Esophagus muscularis mucosa (tissue), 4 donors: ENCODE measurements at regions not wholly inside any gene's neighbourhood (a gene's known extent, or its start where the extent isn't known, plus 50 kb on each side); places are given as distances from the start of the nearest gene placed in this dataset.

ENCODE experiments used
- DNase-seq: peaks from one replicate; pipeline ENCODE4 v3.0.0-alpha.2; 2017; ENCODE audit errors: extremely low spot score
- H3K27ac ChIP-seq, 4 donors: fragments of 200-600 bp; sonication (generic); replicated peaks in 1 of 4; 1 replicate in 3 of 4; 2 replicates in 1 of 4; pipeline ENCODE4 v1.5.1; 2016 to 2019; ENCODE audit warnings: mild to moderate bottlenecking in 1 of 4
- H3K27me3 ChIP-seq, 4 donors: fragments of 200-600 bp; sonication (generic); one replicate each; pipeline versions ENCODE4 v1.5.1 to v1.6.0; 2016 to 2019
- H3K36me3 ChIP-seq, 4 donors: fragments of 200-600 bp; sonication (generic); one replicate each; pipeline ENCODE4 v1.5.1; 2016 to 2019
- H3K4me1 ChIP-seq, 4 donors: fragments of 200-600 bp; sonication (generic); one replicate each; pipeline ENCODE4 v1.5.1; 2016 to 2019
- H3K4me3 ChIP-seq, 4 donors: fragments of 200-600 bp; sonication (generic); 1 replicate in 2 of 4; 2 replicates in 2 of 4; pipeline ENCODE4 v1.5.1; 2016 to 2019; ENCODE audit warnings: mild to moderate bottlenecking in 4 of 4, moderate library complexity in 1 of 4
- H3K9me3 ChIP-seq, 4 donors: fragments of 200-600 bp; sonication (generic); 1 replicate in 3 of 4; 2 replicates in 1 of 4; pipeline ENCODE4 v1.5.1; 2016 to 2019
- EP300 ChIP-seq: sonication (generic); formaldehyde crosslinking; IDR thresholded peaks from one replicate; pipeline ENCODE4 v1.6.1; 2017; ENCODE audit warnings: antibody characterized with exemption
- POLR2A ChIP-seq: fragments of 450-650 bp; IDR thresholded peaks from one replicate; pipeline ENCODE4 v1.6.1; 2017; ENCODE audit warnings: antibody characterized with exemption, moderate library complexity, mild to moderate bottlenecking, low read depth
- POLR2AphosphoS5 ChIP-seq, 2 donors: sonication (generic); formaldehyde crosslinking; IDR thresholded peaks; one replicate each; pipeline ENCODE4 v1.6.1; 2017; ENCODE audit warnings: antibody characterized with exemption in 2 of 2
- WGBS: methylation state at CpG from one replicate; pipeline ENCODE4 v1.1.5; 2018; 5-methylcytosine and 5-hydroxymethylcytosine counted together
- intact Hi-C: fragments of 100-400 bp; cut with DNase I; formaldehyde crosslinking; loops from one replicate; pipeline ENCODE4 v1.15.1; 2023
- TF ChIP-seq, protein P1 (sequence below), 3 experiments: fragments of 200-600 bp in 2 of 3; fragments of 450-650 bp in 1 of 3; sonication (generic) in 2 of 3; IDR thresholded peaks; one replicate each; pipeline ENCODE4 v1.5.1; 2017 to 2019; ENCODE audit warnings: antibody characterized with exemption in 3 of 3, mild to moderate bottlenecking in 2 of 3, moderate library complexity in 1 of 3

DNA sequence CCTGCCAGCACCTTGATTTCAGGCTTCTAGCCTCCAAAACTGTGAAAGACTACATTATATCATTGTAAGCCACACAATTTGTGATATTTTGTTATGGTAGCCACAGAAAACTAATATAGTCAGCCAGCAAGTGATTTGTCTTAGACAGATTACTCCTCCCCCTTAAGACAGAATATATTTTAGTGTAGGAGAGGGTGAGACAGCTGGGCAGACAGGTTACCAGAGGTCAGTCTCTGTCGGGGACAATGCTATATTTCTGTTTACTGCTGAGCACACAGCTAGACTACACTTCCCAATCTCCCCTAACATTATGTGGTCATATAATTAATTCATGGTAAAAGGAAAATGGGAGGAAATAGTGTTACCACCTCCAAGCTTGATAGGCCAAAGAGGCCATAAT is 185.8 kb upstream of the PIK3C3 start:
- Histone ChIP-seq H3K9me3 (no peaks in the 10 kb centered on the region), H3K27me3 (no peaks in the 10 kb centered on the region), H3K4me1 (no peaks in the 10 kb centered on the region), H3K27ac (no peak overlapping the region), H3K4me3 (no peak overlapping the region), H3K36me3 (no peaks in the 10 kb centered on the region)
- intact Hi-C loops: no loop called here
- TF ChIP-seq EP300 (no peak), POLR2A (no peak), POLR2AphosphoS5 (IDR thresholded peaks at IDR 0.05) (no peak)
- TF ChIP-seq, protein P1, sequence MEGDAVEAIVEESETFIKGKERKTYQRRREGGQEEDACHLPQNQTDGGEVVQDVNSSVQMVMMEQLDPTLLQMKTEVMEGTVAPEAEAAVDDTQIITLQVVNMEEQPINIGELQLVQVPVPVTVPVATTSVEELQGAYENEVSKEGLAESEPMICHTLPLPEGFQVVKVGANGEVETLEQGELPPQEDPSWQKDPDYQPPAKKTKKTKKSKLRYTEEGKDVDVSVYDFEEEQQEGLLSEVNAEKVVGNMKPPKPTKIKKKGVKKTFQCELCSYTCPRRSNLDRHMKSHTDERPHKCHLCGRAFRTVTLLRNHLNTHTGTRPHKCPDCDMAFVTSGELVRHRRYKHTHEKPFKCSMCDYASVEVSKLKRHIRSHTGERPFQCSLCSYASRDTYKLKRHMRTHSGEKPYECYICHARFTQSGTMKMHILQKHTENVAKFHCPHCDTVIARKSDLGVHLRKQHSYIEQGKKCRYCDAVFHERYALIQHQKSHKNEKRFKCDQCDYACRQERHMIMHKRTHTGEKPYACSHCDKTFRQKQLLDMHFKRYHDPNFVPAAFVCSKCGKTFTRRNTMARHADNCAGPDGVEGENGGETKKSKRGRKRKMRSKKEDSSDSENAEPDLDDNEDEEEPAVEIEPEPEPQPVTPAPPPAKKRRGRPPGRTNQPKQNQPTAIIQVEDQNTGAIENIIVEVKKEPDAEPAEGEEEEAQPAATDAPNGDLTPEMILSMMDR (IDR thresholded peaks at IDR 0.05): no peak
- DNase-seq: no peak
- 67% methylated on average over 1 of the region's 1 CpG for WGBS

DNA sequence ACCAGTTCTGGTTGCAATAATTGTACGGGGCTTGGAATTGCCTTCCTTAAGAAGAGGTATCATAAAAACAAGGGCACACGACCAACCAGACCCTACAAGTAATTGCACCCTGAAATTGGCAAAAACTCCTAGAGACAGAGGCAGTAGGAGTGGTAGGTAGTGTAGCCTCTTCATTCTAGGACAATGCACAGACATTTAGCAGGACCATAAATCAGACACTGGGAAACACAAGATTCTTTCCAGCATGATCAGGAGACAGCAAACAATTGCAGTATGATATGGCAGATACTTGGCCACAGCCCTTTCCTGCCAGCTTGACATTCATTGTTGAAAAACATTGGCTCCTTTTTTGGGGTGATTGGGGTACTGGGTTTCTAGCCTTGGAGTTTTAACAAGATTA is 186.6 kb upstream of the PIK3C3 start:
- intact Hi-C loops: no loop called here
- no peak for TF ChIP-seq EP300
- no peak for TF ChIP-seq POLR2AphosphoS5 (IDR thresholded peaks at IDR 0.05)
- TF ChIP-seq, protein P1 (IDR thresholded peaks at IDR 0.05): no peak
- no peak for TF ChIP-seq POLR2A
- no peak for DNase-seq
- Histone ChIP-seq H3K4me1 (no peaks in the 10 kb centered on the region), H3K27me3 (no peaks in the 10 kb centered on the region), H3K36me3 (no peaks in the 10 kb centered on the region), H3K27ac (no peak overlapping the region), H3K4me3 (no peak overlapping the region), H3K9me3 (no peaks in the 10 kb centered on the region)
- 60% methylated on average over 2 of the region's 2 CpGs for WGBS

DNA sequence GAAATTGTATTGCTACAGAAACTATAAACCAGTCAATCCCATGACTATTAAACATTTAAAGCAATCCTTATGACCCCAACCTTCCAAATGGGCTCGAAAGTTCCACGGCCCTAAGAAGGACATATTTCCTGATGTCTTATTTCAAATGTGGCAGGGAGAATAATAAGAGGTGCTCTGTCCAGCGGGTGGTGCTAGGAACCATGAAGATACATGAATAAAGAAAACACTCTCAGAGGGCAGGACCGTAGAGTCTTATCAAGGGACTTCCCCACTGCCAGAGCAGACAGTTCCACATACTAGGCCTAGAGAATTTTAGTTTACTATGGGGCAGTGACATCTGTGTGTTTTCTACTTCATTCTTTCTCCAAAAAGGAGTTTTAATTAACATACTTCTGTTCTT is 187.1 kb upstream of the PIK3C3 start:
- Histone ChIP-seq H3K27me3 (no peaks in the 10 kb centered on the region), H3K27ac (no peak overlapping the region), H3K9me3 (no peaks in the 10 kb centered on the region), H3K36me3 (no peaks in the 10 kb centered on the region), H3K4me1 (no peaks in the 10 kb centered on the region), H3K4me3 (no peak overlapping the region)
- no peak for DNase-seq
- intact Hi-C loops: no loop called here
- TF ChIP-seq POLR2AphosphoS5 (IDR thresholded peaks at IDR 0.05) (no peak), POLR2A (no peak), EP300 (no peak)
- TF ChIP-seq, protein P1 (IDR thresholded peaks at IDR 0.05): no peak
- WGBS: 61% methylated on average over 4 of the region's 4 CpGs

DNA sequence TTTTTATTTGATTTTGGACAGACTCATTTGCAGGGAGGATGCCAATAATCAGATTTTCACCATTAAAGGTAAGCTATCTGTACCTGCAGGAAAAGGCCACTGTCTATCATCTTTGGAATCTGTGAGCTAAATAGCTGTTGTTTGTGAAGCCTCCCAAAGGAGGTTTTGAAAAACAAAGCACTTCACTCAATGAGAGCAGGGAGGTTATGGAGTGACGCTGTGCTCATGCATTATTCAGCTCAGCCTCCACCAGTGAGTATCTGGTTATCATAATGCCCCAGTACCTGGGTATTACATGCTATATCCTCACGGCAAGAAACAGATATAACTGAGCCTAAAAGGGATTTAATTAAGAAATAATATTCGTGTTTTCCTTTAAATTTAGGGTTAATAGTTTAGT is 189.6 kb upstream of the PIK3C3 start:
- no peak overlapping the region for H3K4me3 ChIP-seq
- no peaks in the 10 kb centered on the region for H3K4me1 ChIP-seq
- intact Hi-C loops: no loop called here
- no peaks in the 10 kb centered on the region for H3K9me3 ChIP-seq
- no peak overlapping the region for H3K27ac ChIP-seq
- TF ChIP-seq EP300 (no peak), POLR2A (no peak), POLR2AphosphoS5 (IDR thresholded peaks at IDR 0.05) (no peak)
- TF ChIP-seq, protein P1 (IDR thresholded peaks at IDR 0.05): no peak
- H3K36me3 ChIP-seq: no peaks in the 10 kb centered on the region
- no peaks in the 10 kb centered on the region for H3K27me3 ChIP-seq
- no peak for DNase-seq
- 72% methylated on average over 3 of the region's 3 CpGs for WGBS

DNA sequence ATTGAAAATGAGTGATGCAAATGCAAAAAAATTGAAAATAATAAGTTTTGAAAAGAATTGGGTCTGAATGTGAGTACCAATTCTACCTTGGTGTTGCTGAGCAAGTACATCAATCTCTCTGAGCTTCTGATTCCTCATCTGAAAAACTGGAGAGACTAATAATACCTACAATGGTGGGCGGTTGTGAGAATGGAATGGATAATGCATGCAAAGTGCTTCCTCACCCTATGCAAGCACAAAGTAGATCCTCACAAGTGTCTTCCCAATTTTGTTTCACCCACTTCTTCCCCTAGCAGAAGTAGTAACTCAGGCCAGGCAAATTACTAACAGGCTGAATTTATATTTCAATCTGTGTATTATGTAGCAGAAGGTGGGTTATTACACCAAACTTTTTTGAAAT is 191.7 kb upstream of the PIK3C3 start:
- WGBS: 79% methylated on average over 1 of the region's 1 CpG
- no peak for DNase-seq
- Histone ChIP-seq H3K36me3 (no peaks in the 10 kb centered on the region), H3K27ac (no peak overlapping the region), H3K9me3 (no peaks in the 10 kb centered on the region), H3K4me1 (no peaks in the 10 kb centered on the region), H3K27me3 (no peaks in the 10 kb centered on the region), H3K4me3 (no peak overlapping the region)
- intact Hi-C loops: no loop called here
- no peak for TF ChIP-seq POLR2A
- TF ChIP-seq, protein P1 (IDR thresholded peaks at IDR 0.05): no peak
- TF ChIP-seq EP300: no peak
- no peak for TF ChIP-seq POLR2AphosphoS5 (IDR thresholded peaks at IDR 0.05)
